A673 (cell line): ENCODE measurements at regions not wholly inside any gene's neighbourhood (a gene's known extent, or its start where the extent isn't known, plus 50 kb on each side); places are given as distances from the start of the nearest gene placed in this dataset.

Experiments
- CTCF ChIP-seq: fragments of 300-800, 200-600 bp; sonication (generic); conservative IDR thresholded peaks from 2 replicates; pipeline ENCODE4 v1.5.1; 2017; ENCODE audit warnings: low read depth, mild to moderate bottlenecking, antibody characterized with exemption, low read length, moderate library complexity, mixed read lengths
- EZH2 ChIP-seq: fragments of 200-600 bp; sonication (generic); IDR thresholded peaks from 2 replicates; pipeline ENCODE4 v1.6.1; 2017; ENCODE audit warnings: borderline replicate concordance, low read depth, mild to moderate bottlenecking, mixed read lengths, antibody characterized with exemption, low read length; ENCODE audit not compliant: poor library complexity, severe bottlenecking

DNA sequence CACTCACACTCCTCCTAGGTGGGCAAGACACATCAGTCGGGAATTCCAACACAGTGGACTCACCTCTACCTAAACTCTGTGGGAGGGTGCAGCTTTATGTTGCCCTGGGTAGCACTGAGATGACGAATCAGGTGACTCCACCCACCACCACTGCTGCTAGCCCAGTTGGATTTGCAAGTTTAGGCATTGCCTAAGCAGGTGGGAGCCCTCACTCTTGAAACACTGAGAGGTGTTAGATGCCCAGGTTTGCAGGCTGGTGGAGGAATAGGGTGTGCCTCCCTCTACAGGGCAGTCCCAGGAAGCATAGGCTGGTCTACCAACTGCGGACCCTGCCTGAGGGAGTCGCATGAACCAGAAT is 708.9 kb downstream of the POM121L12 start:
- TF ChIP-seq CTCF (no peak), EZH2 (no peak)
